GM12878 (cell line): ENCODE measurements at regions not wholly inside any gene's neighbourhood (a gene's known extent, or its start where the extent isn't known, plus 50 kb on each side); places are given as distances from the start of the nearest gene placed in this dataset.

ENCODE experiments used
- ATAC-seq: fragments of 200-7000 bp; cut with Tn5 transposase; 3 replicates; pipeline ENCODE4 v1.9.1; 2020; ENCODE audit warnings: mild to moderate bottlenecking, moderate library complexity
- BruUV-seq: library from RNA; stranded (reverse); fragments of 400-500 nt; replicated peaks from 2 replicates; lab custom pipeline; 2021; lab: Mats Ljungman, UMichigan
- CTCF ChIA-PET: fragments of 300-600 bp; sonication (Branson Sonifier 250); formaldehyde crosslinking; extraction: SDS; loops from one replicate; lab custom pipeline; 2021; ENCODE audit warnings: inconsistent platforms; lab: Yijun Ruan, JAX
- POLR2A ChIA-PET: fragments of 350-600 bp; formaldehyde crosslinking; extraction: SDS; loops from one replicate; lab custom pipeline; 2021; ENCODE audit warnings: inconsistent platforms; lab: Charles Lee
- RAD21 ChIA-PET: fragments of 300-600 bp; sonication (Branson Sonifier 250); formaldehyde crosslinking; loops from one replicate; lab custom pipeline; 2023; ENCODE audit warnings: antibody characterized with exemption; ENCODE audit not compliant: unreplicated experiment; lab: Charles Lee
- SMC1A ChIA-PET: fragments of 300-600 bp; sonication (Branson Sonifier 250); formaldehyde crosslinking; loops from one replicate; lab custom pipeline; 2023; ENCODE audit not compliant: unreplicated experiment, uncharacterized antibody; lab: Charles Lee
- DNase-seq: peaks from one replicate; pipeline ENCODE4 v3.0.0-alpha.2; 2011; ENCODE audit warnings: low read depth, low spot score
- FAIRE-seq: peaks from 3 replicates; lab custom pipeline; 2011; peaks lifted over from hg19 to GRCh38; lab: Jason Lieb, UNC
- H2AFZ ChIP-seq: 2 replicates; pipeline ENCODE4 v1.6.0; 2011; ENCODE audit warnings: low read depth, low read length, control low read depth; ENCODE audit not compliant: control insufficient read depth
- H3K27ac ChIP-seq: 2 replicates; pipeline ENCODE4 v1.5.1; 2011; ENCODE audit warnings: control low read depth; ENCODE audit not compliant: control insufficient read depth, insufficient read depth
- H3K27me3 ChIP-seq, 2 experiments: replicated peaks in 1 of 2; 2 replicates each; pipeline versions ENCODE4 v1.6.0 to v1.6.1; 2011; ENCODE audit warnings: low read length in 1 of 2; ENCODE audit not compliant: control insufficient read depth in 2 of 2, insufficient read depth in 2 of 2
- H3K36me3 ChIP-seq, 2 experiments: 2 replicates each; pipeline ENCODE4 v1.5.1; 2011; ENCODE audit warnings: low read length in 1 of 2; ENCODE audit not compliant: control insufficient read depth in 2 of 2, insufficient read depth in 2 of 2
- H3K4me1 ChIP-seq: 2 replicates; pipeline ENCODE4 v1.6.1; 2011; ENCODE audit warnings: mild to moderate bottlenecking, low read length, moderate library complexity, mixed read lengths; ENCODE audit not compliant: control insufficient read depth, insufficient read depth
- H3K4me2 ChIP-seq: 2 replicates; pipeline ENCODE4 v1.6.0; 2011; ENCODE audit warnings: control low read depth; ENCODE audit not compliant: control insufficient read depth, insufficient read depth
- H3K4me3 ChIP-seq: fragments of 200-600 bp; sonication (generic); 2 replicates; pipeline ENCODE4 v1.5.1; 2016
- H3K79me2 ChIP-seq: 2 replicates; pipeline ENCODE4 v1.6.0; 2011; ENCODE audit warnings: low read length; ENCODE audit not compliant: control insufficient read depth, insufficient read depth
- H3K9ac ChIP-seq: 2 replicates; pipeline ENCODE4 v1.8.0; 2011; ENCODE audit warnings: low read length, control low read depth, mixed read lengths; ENCODE audit not compliant: control insufficient read depth, insufficient read depth
- H3K9me3 ChIP-seq: replicated peaks from 3 replicates; pipeline ENCODE4 v1.5.1; 2011; ENCODE audit warnings: mild to moderate bottlenecking, low read length; ENCODE audit not compliant: control insufficient read depth, insufficient read depth
- H4K20me1 ChIP-seq: 2 replicates; pipeline ENCODE4 v1.6.0; 2011; ENCODE audit not compliant: control insufficient read depth, insufficient read depth
- ATF7 ChIP-seq: fragments of 450-650 bp; IDR thresholded peaks from 2 replicates; pipeline ENCODE4 v1.6.1; 2016; ENCODE audit warnings: low read depth, mild to moderate bottlenecking
- BMI1 ChIP-seq: fragments of 450-650 bp; IDR thresholded peaks from 2 replicates; pipeline ENCODE4 v1.6.1; 2016; ENCODE audit warnings: mild to moderate bottlenecking, moderate library complexity, borderline replicate concordance
- CBX3 ChIP-seq: fragments of 200-600 bp; sonication (generic); IDR thresholded peaks from 2 replicates; pipeline ENCODE4 v1.6.1; 2016; ENCODE audit warnings: low read depth, borderline replicate concordance
- CEBPZ ChIP-seq: fragments of 150-350 bp; IDR thresholded peaks from 2 replicates; pipeline ENCODE4 v1.6.1; 2016; ENCODE audit warnings: low read depth, low read length
- EZH2 ChIP-seq: IDR thresholded peaks from 2 replicates; pipeline ENCODE4 v1.6.1; 2012; ENCODE audit warnings: low read depth, mild to moderate bottlenecking, control low read depth, inconsistent platforms, low read length, borderline replicate concordance; ENCODE audit not compliant: control insufficient read depth
- HCFC1 ChIP-seq: fragments of 150-350 bp; IDR thresholded peaks from 2 replicates; pipeline ENCODE4 v1.6.1; 2014; ENCODE audit warnings: low read length
- JUND ChIP-seq: IDR thresholded peaks from 2 replicates; pipeline ENCODE4 v1.6.1; 2012; ENCODE audit warnings: low read depth, mild to moderate bottlenecking, low read length, improper control_type of control experiment, moderate library complexity
- MXI1 ChIP-seq: fragments of 150-350 bp; IDR thresholded peaks from 2 replicates; pipeline ENCODE4 v1.6.1; 2011; ENCODE audit warnings: low read depth, mild to moderate bottlenecking, inconsistent platforms, low read length, improper control_type of control experiment
- NBN ChIP-seq: fragments of 450-650 bp; IDR thresholded peaks from 2 replicates; pipeline ENCODE4 v1.6.1; 2016
- RAD51 ChIP-seq: fragments of 450-650 bp; IDR thresholded peaks from 2 replicates; pipeline ENCODE4 v1.6.1; 2016; ENCODE audit warnings: moderate library complexity, mild to moderate bottlenecking, inconsistent platforms
- SKIL ChIP-seq: fragments of 450-650 bp; IDR thresholded peaks from 2 replicates; pipeline ENCODE4 v1.6.1; 2017; ENCODE audit warnings: mild to moderate bottlenecking, low read depth, inconsistent platforms; ENCODE audit not compliant: poor library complexity, severe bottlenecking
- TBL1XR1 ChIP-seq: IDR thresholded peaks from 2 replicates; pipeline ENCODE4 v1.6.1; 2012; ENCODE audit warnings: low read depth, low read length, improper control_type of control experiment
- WGBS: methylation state at CpG from one replicate; pipeline ENCODE4 v1.1.6; 2016; ENCODE audit warnings: low lambda C conversion rate; ENCODE audit not compliant: insufficient replicate concordance, insufficient coverage; ENCODE audit errors: missing lambda C conversion rate; 5-methylcytosine and 5-hydroxymethylcytosine counted together
- in situ Hi-C: fragments of 300-500 bp; cut with MboI; formaldehyde crosslinking; loops from 9 replicates; pipeline ENCODE4 v1.14.3; 2018; ENCODE audit warnings: mixed read lengths
- intact Hi-C: fragments of 100-400 bp; cut with micrococcal nuclease; formaldehyde crosslinking; loops from one replicate; pipeline ENCODE4 v1.14.2; 2022; ENCODE audit not compliant: unreplicated experiment

GRCh38 chr22:48534395-48534958 is 1293.2 kb downstream of the BRD1 start:
- in situ Hi-C loops (no loop called here), intact Hi-C loops (no loop called here)
- DNase-seq (no peak), ATAC-seq (no peak), FAIRE-seq (no peak)
- CTCF ChIA-PET = no interaction called here
- Histone ChIP-seq H3K79me2 (no peaks in the 10 kb centered on the region), H3K36me3 (no peaks in the 10 kb centered on the region), H3K9me3 (no peaks in the 10 kb centered on the region; the same call in 2 of the 3 replicates), H3K4me2 (no peak overlapping the region), H3K27me3 (no peaks in the 10 kb centered on the region), H3K27ac (no peak overlapping the region), H2AFZ (no peak overlapping the region), H3K9ac (no peak overlapping the region), H4K20me1 (no peaks in the 10 kb centered on the region), H3K4me3 (no peak overlapping the region), H3K4me1 (no peaks in the 10 kb centered on the region)
- BruUV-seq = no TSS peak
- TF ChIP-seq RAD51 = no peak
- TF ChIP-seq JUND = no peak
- TF ChIP-seq NBN = no peak
- no peak for TF ChIP-seq MXI1
- SMC1A ChIA-PET = no interaction called here
- POLR2A ChIA-PET = no interaction called here
- RAD21 ChIA-PET = no interaction called here
- WGBS = 25% methylated on average over 16 of the region's 22 CpGs

GRCh38 chr22:48532986-48533385 is 1294.7 kb downstream of the BRD1 start:
- DNase-seq (no peak), FAIRE-seq (no peak), ATAC-seq (no peak)
- Histone ChIP-seq H3K4me3 (no peak overlapping the region), H4K20me1 (no peaks in the 10 kb centered on the region), H3K36me3 (no peaks in the 10 kb centered on the region), H3K4me1 (no peaks in the 10 kb centered on the region), H3K79me2 (no peaks in the 10 kb centered on the region), H3K9ac (no peak overlapping the region), H2AFZ (no peak overlapping the region), H3K27ac (no peak overlapping the region), H3K9me3 (no peaks in the 10 kb centered on the region; the same call in 2 of the 3 replicates), H3K27me3 (no peaks in the 10 kb centered on the region), H3K4me2 (no peak overlapping the region)
- RAD21 ChIA-PET = no interaction called here
- POLR2A ChIA-PET = no interaction called here
- SMC1A ChIA-PET = no interaction called here
- CTCF ChIA-PET = no interaction called here
- 37% methylated on average over 12 of the region's 12 CpGs for WGBS
- in situ Hi-C loops (no loop called here), intact Hi-C loops (no loop called here)
- BruUV-seq = no TSS peak
- no peak for TF ChIP-seq ATF7
- no peak for TF ChIP-seq JUND
- TF ChIP-seq CEBPZ = no peak
- no peak for TF ChIP-seq TBL1XR1
- no peak for TF ChIP-seq BMI1
- no peak for TF ChIP-seq SKIL
- no peak for TF ChIP-seq EZH2
- no peak for TF ChIP-seq HCFC1
- no peak for TF ChIP-seq CBX3
